IMR-90 (cell line): ENCODE measurements at regions not wholly inside any gene's neighbourhood (a gene's known extent, or its start where the extent isn't known, plus 50 kb on each side); places are given as distances from the start of the nearest gene placed in this dataset.

Source experiments
- ATAC-seq: fragments of 200-7000 bp; cut with Tn5 transposase; 2 replicates; pipeline ENCODE4 v1.9.1; 2020; ENCODE audit warnings: low read depth, mild to moderate bottlenecking, moderate library complexity
- BruUV-seq: library from RNA; stranded (reverse); fragments of 400-500 nt; replicated peaks from 2 replicates; lab custom pipeline; 2021; lab: Mats Ljungman, UMichigan
- CTCF ChIA-PET: fragments of 300-600 bp; formaldehyde crosslinking; extraction: SDS; loops from one replicate; lab custom pipeline; 2021; ENCODE audit warnings: antibody characterized with exemption; lab: Yijun Ruan, JAX
- POLR2A ChIA-PET: fragments of 300-600 bp; sonication (Branson Sonifier 250); formaldehyde crosslinking; loops from one replicate; lab custom pipeline; 2022; ENCODE audit warnings: antibody characterized with exemption; ENCODE audit not compliant: unreplicated experiment; lab: Charles Lee
- DNase-seq: peaks from one replicate; pipeline ENCODE4 v3.0.0; 2013
- H2AFZ ChIP-seq: replicated peaks from 2 replicates; pipeline ENCODE3; 2013; ENCODE audit warnings: low read length, mild to moderate bottlenecking; ENCODE audit not compliant: poor library complexity
- H2AK5ac ChIP-seq: 2 replicates; pipeline ENCODE4 v1.6.1; 2013; ENCODE audit warnings: low read depth, low read length, inconsistent platforms
- H2AK9ac ChIP-seq: replicated peaks from 2 replicates; pipeline ENCODE3; 2013; ENCODE audit warnings: mild to moderate bottlenecking, low read depth, low read length, moderate library complexity; ENCODE audit not compliant: poor library complexity
- H2BK120ac ChIP-seq: 2 replicates; pipeline ENCODE4 v1.6.1; 2013; ENCODE audit warnings: low read depth, low read length, inconsistent platforms
- H2BK15ac ChIP-seq: 3 replicates; pipeline ENCODE4 v1.6.1; 2013; ENCODE audit warnings: low read depth, low read length, inconsistent platforms
- H2BK20ac ChIP-seq: 2 replicates; pipeline ENCODE4 v1.6.1; 2013; ENCODE audit warnings: low read depth, mild to moderate bottlenecking, inconsistent platforms, low read length, moderate library complexity
- H2BK5ac ChIP-seq: 2 replicates; pipeline ENCODE4 v1.6.1; 2013; ENCODE audit warnings: mild to moderate bottlenecking, low read depth, low read length, inconsistent platforms; ENCODE audit not compliant: poor library complexity, severe bottlenecking
- H3K14ac ChIP-seq: replicated peaks from 2 replicates; pipeline ENCODE4 v1.6.1; 2013; ENCODE audit warnings: low read depth, low read length, inconsistent platforms
- H3K18ac ChIP-seq: 2 replicates; pipeline ENCODE4 v1.6.1; 2013; ENCODE audit warnings: low read depth, low read length, control low read depth
- H3K23ac ChIP-seq: 2 replicates; pipeline ENCODE4 v1.6.1; 2013; ENCODE audit warnings: low read depth, low read length, inconsistent platforms
- H3K27ac ChIP-seq: 2 replicates; pipeline ENCODE4 v1.5.1; 2013; ENCODE audit warnings: mild to moderate bottlenecking, control low read depth, low read length; ENCODE audit not compliant: insufficient read depth
- H3K27me3 ChIP-seq: 2 replicates; pipeline ENCODE4 v1.6.1; 2013; ENCODE audit warnings: low read length; ENCODE audit not compliant: control insufficient read depth, insufficient read depth
- H3K36me3 ChIP-seq: 2 replicates; pipeline ENCODE4 v1.6.1; 2013; ENCODE audit warnings: low read length, mixed read lengths; ENCODE audit not compliant: control insufficient read depth, insufficient read depth
- H3K4ac ChIP-seq: 2 replicates; pipeline ENCODE4 v1.6.1; 2013; ENCODE audit warnings: low read depth, low read length, inconsistent platforms
- H3K4me1 ChIP-seq: 2 replicates; pipeline ENCODE4 v1.6.1; 2013; ENCODE audit warnings: low read length, mixed read lengths; ENCODE audit not compliant: control insufficient read depth, insufficient read depth
- H3K4me2 ChIP-seq: 2 replicates; pipeline ENCODE4 v1.6.1; 2013; ENCODE audit warnings: low read depth, mild to moderate bottlenecking, control low read depth, low read length, moderate library complexity
- H3K4me3 ChIP-seq: 2 replicates; pipeline ENCODE4 v1.5.1; 2013; ENCODE audit warnings: low read depth, mild to moderate bottlenecking, control low read depth, low read length, moderate library complexity; ENCODE audit not compliant: insufficient read depth
- H3K56ac ChIP-seq: 2 replicates; pipeline ENCODE4 v1.6.1; 2013; ENCODE audit warnings: low read length, inconsistent platforms; ENCODE audit not compliant: insufficient read depth; ENCODE audit errors: extremely low read depth
- H3K79me1 ChIP-seq, 2 experiments: 2 replicates each; pipeline ENCODE4 v1.6.1; 2013; ENCODE audit warnings: low read length in 2 of 2, inconsistent platforms in 1 of 2, low read depth in 1 of 2
- H3K9ac ChIP-seq: 2 replicates; pipeline ENCODE4 v1.6.1; 2013; ENCODE audit warnings: low read depth, low read length, control low read depth
- H3K9me1 ChIP-seq: 2 replicates; pipeline ENCODE4 v1.6.1; 2013; ENCODE audit warnings: low read length, inconsistent platforms; ENCODE audit not compliant: insufficient read depth
- H3K9me3 ChIP-seq: 2 replicates; pipeline ENCODE4 v1.6.1; 2013; ENCODE audit warnings: low read length; ENCODE audit not compliant: control insufficient read depth, insufficient read depth
- H4K20me1 ChIP-seq: 2 replicates; pipeline ENCODE4 v1.6.1; 2013; ENCODE audit warnings: low read length, inconsistent platforms; ENCODE audit not compliant: insufficient read depth
- H4K5ac ChIP-seq: 2 replicates; pipeline ENCODE4 v1.6.1; 2013; ENCODE audit warnings: mild to moderate bottlenecking, low read depth, low read length, control low read depth
- H4K8ac ChIP-seq, 2 experiments: 2 replicates each; pipeline ENCODE4 v1.6.1; 2013; ENCODE audit warnings: low read depth in 2 of 2, low read length in 2 of 2, control low read depth in 1 of 2, inconsistent platforms in 1 of 2
- H4K91ac ChIP-seq: 2 replicates; pipeline ENCODE4 v1.6.1; 2013; ENCODE audit warnings: low read depth, low read length, inconsistent platforms; ENCODE audit not compliant: insufficient read depth
- BHLHE40 ChIP-seq: fragments of 150-350 bp; IDR thresholded peaks from 2 replicates; pipeline ENCODE4 v1.6.1; 2016; ENCODE audit warnings: mild to moderate bottlenecking, low read depth, low read length
- CEBPB ChIP-seq: IDR thresholded peaks from 2 replicates; pipeline ENCODE4 v1.6.1; 2012; ENCODE audit warnings: low read depth, low read length, improper control_type of control experiment
- CHD1 ChIP-seq: IDR thresholded peaks from 2 replicates; pipeline ENCODE4 v1.6.1; 2012; ENCODE audit warnings: low read depth, low read length, improper control_type of control experiment
- FOS ChIP-seq: fragments of 150-350 bp; IDR thresholded peaks from 2 replicates; pipeline ENCODE4 v1.6.1; 2016; ENCODE audit warnings: low read depth, low read length
- MAFK ChIP-seq: IDR thresholded peaks from 2 replicates; pipeline ENCODE4 v1.6.1; 2012; ENCODE audit warnings: low read depth, low read length, improper control_type of control experiment
- MAZ ChIP-seq: IDR thresholded peaks from 2 replicates; pipeline ENCODE4 v1.6.1; 2012; ENCODE audit warnings: low read depth, mild to moderate bottlenecking, low read length, improper control_type of control experiment, moderate library complexity, borderline replicate concordance
- MXI1 ChIP-seq: IDR thresholded peaks from 2 replicates; pipeline ENCODE4 v1.6.1; 2012; ENCODE audit warnings: low read depth, mild to moderate bottlenecking, low read length, moderate library complexity, borderline replicate concordance
- NFE2L2 ChIP-seq: fragments of 150-350 bp; IDR thresholded peaks from 2 replicates; pipeline ENCODE4 v1.6.1; 2016; ENCODE audit warnings: low read depth, mild to moderate bottlenecking, low read length
- POLR2A ChIP-seq: IDR thresholded peaks from 2 replicates; pipeline ENCODE4 v1.6.1; 2012; ENCODE audit warnings: mild to moderate bottlenecking, low read depth, low read length
- RAD21 ChIP-seq: IDR thresholded peaks from 2 replicates; pipeline ENCODE4 v1.6.1; 2012; ENCODE audit warnings: low read length, improper control_type of control experiment
- RCOR1 ChIP-seq: IDR thresholded peaks from 2 replicates; pipeline ENCODE4 v1.6.1; 2012; ENCODE audit warnings: mild to moderate bottlenecking, low read length, improper control_type of control experiment; ENCODE audit not compliant: insufficient replicate concordance
- RFX5 ChIP-seq: IDR thresholded peaks from 2 replicates; pipeline ENCODE4 v1.8.0; 2012; ENCODE audit warnings: low read depth, mild to moderate bottlenecking, low read length, moderate library complexity
- SMC3 ChIP-seq: fragments of 150-350 bp; IDR thresholded peaks from 2 replicates; pipeline ENCODE4 v1.6.1; 2016; ENCODE audit warnings: low read depth, mild to moderate bottlenecking, antibody characterized with exemption, low read length, moderate library complexity
- WGBS, 2 experiments: methylation state at CpG; one replicate each; pipeline versions ENCODE4 v1.1.5 to v1.1.7; 2013; ENCODE audit warnings: missing lambda C conversion rate in 2 of 2; ENCODE audit not compliant: insufficient read length in 1 of 2; ENCODE audit errors: extremely low coverage in 2 of 2; 5-methylcytosine and 5-hydroxymethylcytosine counted together
- dilution Hi-C: fragments of 300-500 bp; cut with HindIII; formaldehyde crosslinking; loops from one replicate; pipeline ENCODE4 v1.14.3; 2018; ENCODE audit warnings: low sequenced_read_pairs; ENCODE audit not compliant: unreplicated experiment
- in situ Hi-C: fragments of 300-500 bp; cut with MboI; formaldehyde crosslinking; loops from 3 replicates; pipeline ENCODE4 v1.14.3; 2019; ENCODE audit warnings: low sequenced_read_pairs, inconsistent platforms, mixed read lengths
- intact Hi-C: fragments of 100-400 bp; cut with micrococcal nuclease; formaldehyde crosslinking; loops from 2 replicates; pipeline ENCODE4 v1.10.0; 2022
- TF ChIP-seq, protein P1 (sequence below): fragments of 150-350 bp; IDR thresholded peaks from 2 replicates; pipeline ENCODE4 v1.6.1; 2016; ENCODE audit warnings: low read depth, mild to moderate bottlenecking, low read length, moderate library complexity, borderline replicate concordance
- TF ChIP-seq, protein P2 (sequence below): conservative IDR thresholded peaks from 2 replicates; pipeline ENCODE4 v1.5.1; 2012; ENCODE audit warnings: mild to moderate bottlenecking, low read depth, low read length, improper control_type of control experiment

DNA sequence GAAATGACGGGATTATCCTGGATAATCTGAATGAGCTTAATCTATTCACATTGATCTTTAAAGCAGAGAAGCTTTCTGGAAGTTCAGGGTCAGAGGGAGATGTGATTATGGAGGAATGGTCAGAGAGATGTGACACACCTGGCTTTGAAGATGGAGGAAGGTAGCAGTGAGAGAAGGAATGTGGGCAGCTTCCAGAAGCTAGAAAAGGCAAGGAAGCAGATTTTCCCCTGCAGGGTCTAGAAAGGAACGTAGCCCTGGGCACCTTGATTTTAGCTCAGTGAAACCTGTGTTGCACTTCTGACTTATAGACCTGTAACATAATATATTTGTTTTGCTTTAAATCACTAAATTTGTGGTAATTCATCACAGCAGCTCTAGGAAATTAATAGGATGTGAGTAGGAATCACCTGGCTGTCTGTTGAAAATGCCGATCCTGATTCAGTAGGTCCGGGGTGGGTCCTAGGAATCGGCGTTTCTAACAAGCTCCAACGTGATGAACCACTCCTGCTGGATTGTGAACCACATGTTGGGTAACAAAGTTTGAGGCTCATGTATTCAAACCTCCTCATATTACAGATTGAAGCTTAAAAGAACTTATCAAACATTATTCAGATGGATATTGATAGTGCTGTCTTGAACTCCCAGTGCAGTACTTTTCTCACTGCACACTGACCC is 157.0 kb downstream of the GJA1 start:
- Histone ChIP-seq H3K56ac (no peak overlapping the region), H2AK9ac (no peak overlapping the region), H3K14ac (no peak overlapping the region), H3K18ac (peak overlapping the region; percentile 50), H3K27ac (no peak overlapping the region), H2AFZ (no peak overlapping the region), H2BK15ac (no peak overlapping the region; the same call in 2 of the 3 replicates), H2BK20ac (no peak overlapping the region), H4K20me1 (no peaks in the 10 kb centered on the region), H4K5ac (0 out of 2 replicates have a peak overlapping the region, but pooled peaks have one; percentile 9), H3K23ac (no peak overlapping the region), H4K91ac (no peak overlapping the region), H4K8ac (peak overlapping the region in 1 of 2 experiments; percentile 66; a peak in 2 of 4 replicates), H3K27me3 (no peaks in the 10 kb centered on the region), H3K4ac (no peak overlapping the region), H2BK120ac (no peak overlapping the region), H3K79me1 (no peaks in the 10 kb centered on the region), H3K4me2 (no peak overlapping the region), H3K4me3 (no peak overlapping the region), H2AK5ac (peak overlapping the region; percentile 25; the same call in 1 of the 2 replicates), H3K4me1 (peaks cover 7% of the 10 kb centered on the region; the same call in 1 of the 2 replicates), H3K36me3 (no peaks in the 10 kb centered on the region), H2BK5ac (no peak overlapping the region), H3K9me1 (no peaks in the 10 kb centered on the region), H3K9me3 (no peaks in the 10 kb centered on the region), H3K9ac (no peak overlapping the region)
- BruUV-seq: no TSS peak
- dilution Hi-C loops: no loop called here
- DNase-seq (no peak), ATAC-seq (no peak)
- 100% methylated on average over 1 of the region's 7 CpGs; no CpG with 5 or more reads in 1 of the 2 experiments for whole genome bisulfite sequencing, 2 experiments
- ChIA-PET CTCF (interaction anchor here (0.8 kb wide), 1 partner anchor 1201 kb away, joined by 5 read pairs; no protein-coding TSS in a partner anchor), POLR2A (interaction anchor here (0.6 kb wide), 1 partner anchor 60 kb away, joined by 3 read pairs; no protein-coding TSS in a partner anchor)
- in situ Hi-C loops: loop anchor here (10.0 kb wide), 1 partner anchor 158 kb away; the partner anchor contains the start of gene GJA1
- intact Hi-C loops: no loop called here
- TF ChIP-seq, protein P1, sequence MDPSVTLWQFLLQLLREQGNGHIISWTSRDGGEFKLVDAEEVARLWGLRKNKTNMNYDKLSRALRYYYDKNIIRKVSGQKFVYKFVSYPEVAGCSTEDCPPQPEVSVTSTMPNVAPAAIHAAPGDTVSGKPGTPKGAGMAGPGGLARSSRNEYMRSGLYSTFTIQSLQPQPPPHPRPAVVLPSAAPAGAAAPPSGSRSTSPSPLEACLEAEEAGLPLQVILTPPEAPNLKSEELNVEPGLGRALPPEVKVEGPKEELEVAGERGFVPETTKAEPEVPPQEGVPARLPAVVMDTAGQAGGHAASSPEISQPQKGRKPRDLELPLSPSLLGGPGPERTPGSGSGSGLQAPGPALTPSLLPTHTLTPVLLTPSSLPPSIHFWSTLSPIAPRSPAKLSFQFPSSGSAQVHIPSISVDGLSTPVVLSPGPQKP: no peak
- no peak for TF ChIP-seq SMC3
- TF ChIP-seq RCOR1: no peak
- TF ChIP-seq RFX5: no peak
- TF ChIP-seq, protein P2, sequence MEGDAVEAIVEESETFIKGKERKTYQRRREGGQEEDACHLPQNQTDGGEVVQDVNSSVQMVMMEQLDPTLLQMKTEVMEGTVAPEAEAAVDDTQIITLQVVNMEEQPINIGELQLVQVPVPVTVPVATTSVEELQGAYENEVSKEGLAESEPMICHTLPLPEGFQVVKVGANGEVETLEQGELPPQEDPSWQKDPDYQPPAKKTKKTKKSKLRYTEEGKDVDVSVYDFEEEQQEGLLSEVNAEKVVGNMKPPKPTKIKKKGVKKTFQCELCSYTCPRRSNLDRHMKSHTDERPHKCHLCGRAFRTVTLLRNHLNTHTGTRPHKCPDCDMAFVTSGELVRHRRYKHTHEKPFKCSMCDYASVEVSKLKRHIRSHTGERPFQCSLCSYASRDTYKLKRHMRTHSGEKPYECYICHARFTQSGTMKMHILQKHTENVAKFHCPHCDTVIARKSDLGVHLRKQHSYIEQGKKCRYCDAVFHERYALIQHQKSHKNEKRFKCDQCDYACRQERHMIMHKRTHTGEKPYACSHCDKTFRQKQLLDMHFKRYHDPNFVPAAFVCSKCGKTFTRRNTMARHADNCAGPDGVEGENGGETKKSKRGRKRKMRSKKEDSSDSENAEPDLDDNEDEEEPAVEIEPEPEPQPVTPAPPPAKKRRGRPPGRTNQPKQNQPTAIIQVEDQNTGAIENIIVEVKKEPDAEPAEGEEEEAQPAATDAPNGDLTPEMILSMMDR: no peak
- no peak for TF ChIP-seq MAZ
- no peak for TF ChIP-seq POLR2A
- TF ChIP-seq FOS: no peak
- no peak for TF ChIP-seq CHD1
- no peak for TF ChIP-seq NFE2L2
- no peak for TF ChIP-seq MXI1
- TF ChIP-seq RAD21: no peak
- no peak for TF ChIP-seq CEBPB
- TF ChIP-seq BHLHE40: no peak
- no peak for TF ChIP-seq MAFK
